Daoy (cell line): ENCODE measurements at regions not wholly inside any gene's neighbourhood (a gene's known extent, or its start where the extent isn't known, plus 50 kb on each side); places are given as distances from the start of the nearest gene placed in this dataset.

ENCODE experiments used
- DNase-seq: peaks from one replicate; pipeline ENCODE4 v3.0.0-alpha.2; 2015; ENCODE audit warnings: low read depth

- no peak for DNase-seq
These were observed 136.2 kb upstream of the TMEM106B start for GRCh38 chr7:12074889-12075288.

GRCh38 chr7:12080006-12080405, 131.1 kb upstream of the TMEM106B start:
- DNase-seq, result no peak

GRCh38 chr7:12085516-12085915, 125.6 kb upstream of the TMEM106B start:
- DNase-seq, result no peak

GRCh38 chr7:12089951-12090756, 120.9 kb upstream of the TMEM106B start:
- DNase-seq, result no peak

GRCh38 chr7:12090757-12091221, 120.3 kb upstream of the TMEM106B start:
- DNase-seq, result no peak

- no peak for DNase-seq
These were observed 119.9 kb upstream of the TMEM106B start for GRCh38 chr7:12091231-12091630.

- no peak for DNase-seq
These were observed 118.5 kb upstream of the TMEM106B start for GRCh38 chr7:12092499-12093130.

GRCh38 chr7:12093365-12093764, 117.7 kb upstream of the TMEM106B start:
- no peak for DNase-seq

- no peak for DNase-seq
These were observed 116.7 kb upstream of the TMEM106B start for GRCh38 chr7:12094365-12094921.

GRCh38 chr7:12102126-12102525, 109.0 kb upstream of the TMEM106B start:
- DNase-seq, result no peak

GRCh38 chr7:12102527-12102926, 108.6 kb upstream of the TMEM106B start:
- no peak for DNase-seq

- DNase-seq, result no peak
These were observed 107.1 kb upstream of the TMEM106B start for GRCh38 chr7:12103948-12104347.

GRCh38 chr7:12107381-12107780, 103.7 kb upstream of the TMEM106B start:
- no peak for DNase-seq

GRCh38 chr7:12107841-12108254, 103.2 kb upstream of the TMEM106B start:
- DNase-seq, result no peak

- no peak for DNase-seq
These were observed 100.7 kb upstream of the TMEM106B start for GRCh38 chr7:12110425-12110824.

GRCh38 chr7:12111422-12112405, 99.4 kb upstream of the TMEM106B start:
- peak; percentile 59 for DNase-seq

GRCh38 chr7:12117170-12117569, 93.9 kb upstream of the TMEM106B start:
- no peak for DNase-seq

- DNase-seq, result no peak
These were observed 91.3 kb upstream of the TMEM106B start for GRCh38 chr7:12119620-12120303.

GRCh38 chr7:12120632-12121031, 90.5 kb upstream of the TMEM106B start:
- no peak for DNase-seq

GRCh38 chr7:12123172-12123571, 87.9 kb upstream of the TMEM106B start:
- no peak for DNase-seq

GRCh38 chr7:12124028-12124427, 87.1 kb upstream of the TMEM106B start:
- no peak for DNase-seq
